H9 (cell line): ENCODE measurements at regions not wholly inside any gene's neighbourhood (a gene's known extent, or its start where the extent isn't known, plus 50 kb on each side); places are given as distances from the start of the nearest gene placed in this dataset.

ENCODE experiments used
- DNase-seq: peaks from one replicate; pipeline ENCODE4 v3.0.0-alpha.2; 2017
- H2AFZ ChIP-seq: one replicate; pipeline ENCODE4 v1.6.1; 2013; ENCODE audit warnings: mild to moderate bottlenecking, low read length, control low read depth, moderate library complexity
- H2AK5ac ChIP-seq: 2 replicates; pipeline ENCODE4 v1.6.1; 2013; ENCODE audit warnings: low read length, control low read depth, mixed read lengths; ENCODE audit not compliant: insufficient read length
- H2BK120ac ChIP-seq: one replicate; pipeline ENCODE4 v1.6.1; 2013; ENCODE audit warnings: low read depth, mild to moderate bottlenecking, low read length, control low read depth, inconsistent platforms; ENCODE audit not compliant: poor library complexity, severe bottlenecking
- H2BK12ac ChIP-seq: 2 replicates; pipeline ENCODE4 v1.6.1; 2013; ENCODE audit warnings: low read length, control low read depth, mixed read lengths, low read depth; ENCODE audit not compliant: insufficient read length
- H2BK15ac ChIP-seq: 2 replicates; pipeline ENCODE4 v1.6.1; 2013; ENCODE audit warnings: low read depth, low read length, control low read depth
- H2BK20ac ChIP-seq: one replicate; pipeline ENCODE4 v1.6.1; 2013; ENCODE audit warnings: low read depth, mild to moderate bottlenecking, low read length, control low read depth, inconsistent platforms; ENCODE audit not compliant: poor library complexity, severe bottlenecking
- H2BK5ac ChIP-seq: 2 replicates; pipeline ENCODE4 v1.6.1; 2013; ENCODE audit warnings: low read length, control low read depth, mixed read lengths; ENCODE audit not compliant: insufficient read length
- H3K14ac ChIP-seq: 2 replicates; pipeline ENCODE4 v1.6.1; 2013; ENCODE audit warnings: low read length, control low read depth; ENCODE audit not compliant: insufficient read depth
- H3K18ac ChIP-seq: 2 replicates; pipeline ENCODE4 v1.6.1; 2013; ENCODE audit warnings: low read depth, mild to moderate bottlenecking, mixed read lengths, low read length, control low read depth; ENCODE audit not compliant: insufficient read length
- H3K23ac ChIP-seq: 2 replicates; pipeline ENCODE4 v1.6.1; 2013; ENCODE audit warnings: low read length, control low read depth, mixed read lengths, low read depth; ENCODE audit not compliant: insufficient read length
- H3K23me2 ChIP-seq: 2 replicates; pipeline ENCODE4 v1.6.1; 2013; ENCODE audit warnings: low read depth, mild to moderate bottlenecking, mixed read lengths, low read length, control low read depth; ENCODE audit not compliant: insufficient read length, poor library complexity, severe bottlenecking
- H3K27ac ChIP-seq: 2 replicates; pipeline ENCODE4 v1.5.1; 2013; ENCODE audit warnings: low read length, control low read depth, mixed read lengths, low read depth; ENCODE audit not compliant: insufficient read length
- H3K27me3 ChIP-seq: 2 replicates; pipeline ENCODE4 v1.6.1; 2013; ENCODE audit warnings: low read length, control low read depth, inconsistent platforms; ENCODE audit not compliant: insufficient read depth
- H3K4ac ChIP-seq: 2 replicates; pipeline ENCODE4 v1.6.1; 2013; ENCODE audit warnings: low read depth, mild to moderate bottlenecking, control low read depth, inconsistent platforms, low read length, moderate library complexity
- H3K4me1 ChIP-seq: 2 replicates; pipeline ENCODE4 v1.6.1; 2013; ENCODE audit warnings: low read length, control low read depth, inconsistent platforms; ENCODE audit not compliant: insufficient read depth
- H3K4me2 ChIP-seq: 2 replicates; pipeline ENCODE4 v1.6.1; 2013; ENCODE audit warnings: low read length, control low read depth, mixed read lengths; ENCODE audit not compliant: insufficient read length, insufficient read depth
- H3K56ac ChIP-seq: 2 replicates; pipeline ENCODE4 v1.6.1; 2013; ENCODE audit warnings: low read depth, mild to moderate bottlenecking, mixed read lengths, low read length, control low read depth; ENCODE audit not compliant: insufficient read length
- H3K79me1 ChIP-seq: 2 replicates; pipeline ENCODE4 v1.6.1; 2013; ENCODE audit warnings: low read depth, mild to moderate bottlenecking, moderate library complexity, low read length, control low read depth, inconsistent platforms; ENCODE audit not compliant: insufficient read depth, poor library complexity, severe bottlenecking
- H3K79me2 ChIP-seq: 2 replicates; pipeline ENCODE4 v1.6.1; 2013; ENCODE audit warnings: low read length, control low read depth, inconsistent platforms; ENCODE audit not compliant: insufficient read depth
- H3K9ac ChIP-seq: 2 replicates; pipeline ENCODE4 v1.6.1; 2013; ENCODE audit warnings: low read length, control low read depth, mixed read lengths; ENCODE audit not compliant: insufficient read length; ENCODE audit errors: extremely low read depth
- H3K9me3 ChIP-seq: one replicate; pipeline ENCODE4 v1.6.1; 2013; ENCODE audit warnings: low read depth, low read length, inconsistent platforms; ENCODE audit not compliant: control insufficient read depth
- H3T11ph ChIP-seq: one replicate; pipeline ENCODE4 v1.6.1; 2013; ENCODE audit warnings: mild to moderate bottlenecking, low read length, control low read depth, inconsistent platforms
- H4K20me1 ChIP-seq: one replicate; pipeline ENCODE4 v1.6.1; 2013; ENCODE audit not compliant: control insufficient read depth, insufficient read length, insufficient read depth
- H4K5ac ChIP-seq: 2 replicates; pipeline ENCODE4 v1.6.1; 2013; ENCODE audit warnings: low read depth, mild to moderate bottlenecking, mixed read lengths, low read length, control low read depth; ENCODE audit not compliant: insufficient read length
- H4K8ac ChIP-seq: replicated peaks from 2 replicates; pipeline ENCODE4 v1.6.1; 2013; ENCODE audit warnings: low read length, control low read depth, mixed read lengths, low read depth; ENCODE audit not compliant: insufficient read length
- H4K91ac ChIP-seq: 2 replicates; pipeline ENCODE4 v1.6.1; 2013; ENCODE audit warnings: low read depth, mild to moderate bottlenecking, moderate library complexity, mixed read lengths, low read length, control low read depth; ENCODE audit not compliant: insufficient read length
- H3K27ac Mint-ChIP-seq, 3 experiments: 2 replicates in 2 of 3; 3 replicates in 1 of 3; pipeline ENCODE4 v1.8.0; 2020 to 2021; ENCODE audit warnings: mixed read lengths in 3 of 3, mild to moderate bottlenecking in 1 of 3, moderate library complexity in 1 of 3
- H3K27me3 Mint-ChIP-seq: 2 replicates; pipeline ENCODE4 v1.8.0; 2021; ENCODE audit warnings: low read depth, mild to moderate bottlenecking, moderate library complexity, mixed read lengths
- H3K36me3 Mint-ChIP-seq, 3 experiments: 2 replicates in 2 of 3; 3 replicates in 1 of 3; pipeline ENCODE4 v1.8.0; 2020 to 2021; ENCODE audit warnings: low read depth in 3 of 3, mixed read lengths in 3 of 3; ENCODE audit not compliant: insufficient read depth in 1 of 3
- H3K4me1 Mint-ChIP-seq, 2 experiments: 2 replicates each; pipeline ENCODE4 v1.8.0; 2020; ENCODE audit warnings: mixed read lengths in 2 of 2
- H3K4me3 Mint-ChIP-seq, 2 experiments: 2 replicates in 1 of 2; 3 replicates in 1 of 2; pipeline ENCODE4 v1.8.0; 2020 to 2021; ENCODE audit warnings: mild to moderate bottlenecking in 2 of 2, mixed read lengths in 2 of 2, moderate library complexity in 1 of 2
- H3K9me3 Mint-ChIP-seq, 2 experiments: 2 replicates in 1 of 2; 3 replicates in 1 of 2; pipeline ENCODE4 v1.8.0; 2020; ENCODE audit warnings: mild to moderate bottlenecking in 2 of 2, mixed read lengths in 2 of 2, moderate library complexity in 1 of 2
- WGBS: extraction: QIAGEN DNeasy Blood & Tissue Kit; methylation state at CpG from one replicate; pipeline ENCODE4 v1.1.7; 2013; ENCODE audit warnings: missing lambda C conversion rate, low lambda C conversion rate, mixed read lengths; ENCODE audit not compliant: insufficient read length; ENCODE audit errors: extremely low coverage; 5-methylcytosine and 5-hydroxymethylcytosine counted together
- TF ChIP-seq, protein P1 (sequence below): fragments of 200-600 bp; sonication (generic); conservative IDR thresholded peaks from 3 replicates; pipeline ENCODE4 v1.8.0; 2021; ENCODE audit warnings: antibody characterized with exemption, mild to moderate bottlenecking

GRCh38 chr2:62570861-62571698, 65.1 kb upstream of the TMEM17 start:
- no CpG with 5 or more reads among the region's 35 CpGs for WGBS
- H2AFZ ChIP-seq = no peak overlapping the region
- no peak overlapping the region for H4K5ac ChIP-seq
- H2BK120ac ChIP-seq = no peak overlapping the region
- no peak overlapping the region for H4K91ac ChIP-seq
- H2AK5ac ChIP-seq = no peak overlapping the region
- no peak overlapping the region for H2BK5ac ChIP-seq
- Mint-ChIP-seq H3K9me3 (no peaks in the 10 kb centered on the region), H3K27ac (no peak overlapping the region), H3K4me3 (peak overlapping the region; percentile 50 to 86), H3K27me3 (peaks cover 21% of the 10 kb centered on the region), H3K4me1 (peaks cover 14 to 16% of the 10 kb centered on the region in 2 experiments), H3K36me3 (no peaks in the 10 kb centered on the region)
- no peak overlapping the region for H2BK15ac ChIP-seq
- no peak overlapping the region for H3K56ac ChIP-seq
- H3K23ac ChIP-seq = no peak overlapping the region
- H2BK12ac ChIP-seq = no peak overlapping the region
- no peaks in the 10 kb centered on the region for H3K79me2 ChIP-seq
- DNase-seq = peak; percentile 32
- no peaks in the 10 kb centered on the region for H3K4me1 ChIP-seq
- H2BK20ac ChIP-seq = no peak overlapping the region
- no peak overlapping the region for H3K9ac ChIP-seq
- H3K4me2 ChIP-seq = peak overlapping the region; percentile 68
- H3K9me3 ChIP-seq = no peaks in the 10 kb centered on the region
- H4K20me1 ChIP-seq = no peaks in the 10 kb centered on the region
- peaks cover 4% of the 10 kb centered on the region; the same call in 1 of the 2 replicates for H3K27me3 ChIP-seq
- no peaks in the 10 kb centered on the region for H3K79me1 ChIP-seq
- H4K8ac ChIP-seq = no peak overlapping the region
- peak overlapping the region; percentile 32; the same call in 1 of the 2 replicates for H3K14ac ChIP-seq
- TF ChIP-seq, protein P1, sequence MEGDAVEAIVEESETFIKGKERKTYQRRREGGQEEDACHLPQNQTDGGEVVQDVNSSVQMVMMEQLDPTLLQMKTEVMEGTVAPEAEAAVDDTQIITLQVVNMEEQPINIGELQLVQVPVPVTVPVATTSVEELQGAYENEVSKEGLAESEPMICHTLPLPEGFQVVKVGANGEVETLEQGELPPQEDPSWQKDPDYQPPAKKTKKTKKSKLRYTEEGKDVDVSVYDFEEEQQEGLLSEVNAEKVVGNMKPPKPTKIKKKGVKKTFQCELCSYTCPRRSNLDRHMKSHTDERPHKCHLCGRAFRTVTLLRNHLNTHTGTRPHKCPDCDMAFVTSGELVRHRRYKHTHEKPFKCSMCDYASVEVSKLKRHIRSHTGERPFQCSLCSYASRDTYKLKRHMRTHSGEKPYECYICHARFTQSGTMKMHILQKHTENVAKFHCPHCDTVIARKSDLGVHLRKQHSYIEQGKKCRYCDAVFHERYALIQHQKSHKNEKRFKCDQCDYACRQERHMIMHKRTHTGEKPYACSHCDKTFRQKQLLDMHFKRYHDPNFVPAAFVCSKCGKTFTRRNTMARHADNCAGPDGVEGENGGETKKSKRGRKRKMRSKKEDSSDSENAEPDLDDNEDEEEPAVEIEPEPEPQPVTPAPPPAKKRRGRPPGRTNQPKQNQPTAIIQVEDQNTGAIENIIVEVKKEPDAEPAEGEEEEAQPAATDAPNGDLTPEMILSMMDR = no peak
- no peak overlapping the region for H3T11ph ChIP-seq
- H3K27ac ChIP-seq = no peak overlapping the region
- H3K23me2 ChIP-seq = peaks cover 9% of the 10 kb centered on the region
- H3K4ac ChIP-seq = no peak overlapping the region
- H3K18ac ChIP-seq = no peak overlapping the region
